Large intestine (tissue), 3 donors: ENCODE measurements at regions not wholly inside any gene's neighbourhood (a gene's known extent, or its start where the extent isn't known, plus 50 kb on each side); places are given as distances from the start of the nearest gene placed in this dataset.

ENCODE experiments used
- DNase-seq, 2 donors: peaks; one replicate each; pipeline versions ENCODE4 v3.0.0 to v3.0.0-alpha.2; 2013
- H3K27ac ChIP-seq: one replicate; pipeline ENCODE4 v1.5.1; 2013; ENCODE audit warnings: low read length
- H3K27me3 ChIP-seq: 2 replicates; pipeline ENCODE4 v1.6.1; 2013; ENCODE audit warnings: low read length; ENCODE audit not compliant: control insufficient read depth, insufficient read depth
- H3K36me3 ChIP-seq: 2 replicates; pipeline ENCODE4 v1.6.1; 2013; ENCODE audit warnings: low read length; ENCODE audit not compliant: control insufficient read depth, insufficient read depth
- H3K4me1 ChIP-seq: one replicate; pipeline ENCODE4 v1.6.1; 2013; ENCODE audit warnings: low read length; ENCODE audit not compliant: control insufficient read depth, insufficient read depth
- H3K4me3 ChIP-seq: one replicate; pipeline ENCODE4 v1.5.1; 2013; ENCODE audit warnings: low read length
- H3K9me3 ChIP-seq: one replicate; pipeline ENCODE4 v1.6.1; 2013; ENCODE audit warnings: mild to moderate bottlenecking, low read depth, low read length, moderate library complexity; ENCODE audit not compliant: control insufficient read depth
- WGBS: methylation state at CpG from one replicate; pipeline ENCODE4 v1.1.5; 2013; ENCODE audit warnings: low lambda C conversion rate; ENCODE audit not compliant: insufficient coverage; 5-methylcytosine and 5-hydroxymethylcytosine counted together

- no peaks in the 10 kb centered on the region for H3K27me3 ChIP-seq
- H3K36me3 ChIP-seq: no peaks in the 10 kb centered on the region
- H3K4me3 ChIP-seq: no peak overlapping the region
- no CpG with 5 or more reads among the region's 5 CpGs for WGBS
- no peak overlapping the region for H3K27ac ChIP-seq
- no peaks in the 10 kb centered on the region for H3K4me1 ChIP-seq
- no peaks in the 10 kb centered on the region for H3K9me3 ChIP-seq
- DNase-seq: no peak
Observed at GRCh38 chr20:22288156-22288555, 296.2 kb downstream of the FOXA2 start.

GRCh38 chr20:22285555-22285954, 298.8 kb downstream of the FOXA2 start:
- Histone ChIP-seq H3K36me3 (no peaks in the 10 kb centered on the region), H3K27me3 (no peaks in the 10 kb centered on the region), H3K27ac (no peak overlapping the region), H3K4me1 (no peaks in the 10 kb centered on the region), H3K4me3 (no peak overlapping the region), H3K9me3 (no peaks in the 10 kb centered on the region)
- no CpG with 5 or more reads among the region's 1 CpG for WGBS
- no peak for DNase-seq

DNA sequence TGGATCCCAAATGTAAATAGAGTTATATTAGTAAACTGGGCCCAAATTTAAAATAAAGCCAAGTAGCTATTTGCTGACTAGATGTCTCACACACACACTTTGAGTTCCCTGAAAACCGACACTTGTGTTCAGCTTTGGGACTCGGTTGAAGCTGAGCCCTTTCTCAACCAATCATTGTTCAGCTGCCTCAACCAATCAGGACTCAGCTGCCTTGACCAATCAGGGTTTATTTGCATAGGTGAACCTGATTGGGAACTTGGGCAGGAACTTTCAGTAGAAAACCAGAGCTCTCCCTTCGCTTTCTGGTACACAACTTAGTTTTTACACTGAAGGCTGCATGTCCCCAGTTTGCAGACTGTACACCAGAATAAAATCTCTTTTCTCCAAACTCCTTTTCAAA, 301.7 kb downstream of the FOXA2 start:
- no peaks in the 10 kb centered on the region for H3K4me1 ChIP-seq
- no CpG with 5 or more reads among the region's 3 CpGs for WGBS

GRCh38 chr20:22274330-22274729, 310.0 kb downstream of the FOXA2 start:
- no peaks in the 10 kb centered on the region for H3K9me3 ChIP-seq
- no peak overlapping the region for H3K4me3 ChIP-seq
- no peaks in the 10 kb centered on the region for H3K27me3 ChIP-seq

More for the DNA sequence above, 301.7 kb downstream of the FOXA2 start:
- no peaks in the 10 kb centered on the region for H3K36me3 ChIP-seq
- no peak overlapping the region for H3K4me3 ChIP-seq
- no peak overlapping the region for H3K27ac ChIP-seq
- H3K27me3 ChIP-seq: no peaks in the 10 kb centered on the region
- H3K9me3 ChIP-seq: no peaks in the 10 kb centered on the region
- no peak for DNase-seq

DNA sequence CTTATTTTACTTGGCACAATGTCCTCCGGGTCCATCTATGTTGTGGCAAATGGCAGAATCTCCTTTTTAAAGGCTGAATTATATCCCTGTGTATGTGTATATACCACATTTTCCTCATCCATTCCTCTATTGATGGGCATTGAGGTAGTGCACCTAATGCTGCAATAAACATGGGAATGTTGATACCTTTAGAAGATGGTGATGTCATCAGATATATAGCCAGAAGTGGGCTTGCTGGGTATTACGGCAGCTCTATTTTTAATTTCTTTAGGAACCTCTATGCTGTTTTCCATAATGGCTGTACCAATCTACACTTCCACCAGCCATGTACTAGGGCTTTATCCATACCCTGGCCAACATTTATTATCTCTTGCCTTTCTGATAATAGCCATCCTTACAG, 315.7 kb downstream of the FOXA2 start:
- H3K9me3 ChIP-seq: no peaks in the 10 kb centered on the region
- 100% methylated on average over 1 of the region's 2 CpGs for WGBS
- no peak for DNase-seq
- H3K4me1 ChIP-seq: no peaks in the 10 kb centered on the region
- no peaks in the 10 kb centered on the region for H3K36me3 ChIP-seq
- H3K27ac ChIP-seq: no peak overlapping the region
- no peaks in the 10 kb centered on the region for H3K27me3 ChIP-seq
- no peak overlapping the region for H3K4me3 ChIP-seq

More at GRCh38 chr20:22274330-22274729, 310.0 kb downstream of the FOXA2 start:
- DNase-seq: no peak
- H3K27ac ChIP-seq: no peak overlapping the region
- no peaks in the 10 kb centered on the region for H3K4me1 ChIP-seq
- no CpG with 5 or more reads among the region's 4 CpGs for WGBS
- no peaks in the 10 kb centered on the region for H3K36me3 ChIP-seq

DNA sequence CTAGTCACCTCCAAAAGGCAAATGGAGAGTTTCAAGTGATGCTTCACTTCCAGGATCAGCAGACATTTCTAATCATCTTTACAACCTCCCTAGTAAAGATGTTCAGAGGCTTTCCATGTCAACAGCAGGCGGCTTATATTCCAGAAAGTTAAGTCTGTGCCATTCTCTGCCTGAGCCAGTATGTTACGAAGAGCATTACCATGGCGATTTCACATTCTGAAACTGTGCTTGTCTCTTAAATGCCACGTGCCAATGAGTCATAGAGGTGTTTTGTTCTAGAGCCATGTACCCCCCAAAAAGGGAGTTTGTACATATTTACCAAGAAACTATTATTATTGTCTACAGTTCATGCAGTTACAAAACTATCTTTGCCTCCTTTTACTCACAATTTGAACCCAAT, 319.5 kb downstream of the FOXA2 start:
- no peak for DNase-seq
- H3K4me3 ChIP-seq: no peak overlapping the region
- WGBS: 40% methylated on average over 1 of the region's 4 CpGs
- no peaks in the 10 kb centered on the region for H3K36me3 ChIP-seq
- no peaks in the 10 kb centered on the region for H3K4me1 ChIP-seq
- no peak overlapping the region for H3K27ac ChIP-seq
- no peaks in the 10 kb centered on the region for H3K9me3 ChIP-seq
- no peaks in the 10 kb centered on the region for H3K27me3 ChIP-seq

DNA sequence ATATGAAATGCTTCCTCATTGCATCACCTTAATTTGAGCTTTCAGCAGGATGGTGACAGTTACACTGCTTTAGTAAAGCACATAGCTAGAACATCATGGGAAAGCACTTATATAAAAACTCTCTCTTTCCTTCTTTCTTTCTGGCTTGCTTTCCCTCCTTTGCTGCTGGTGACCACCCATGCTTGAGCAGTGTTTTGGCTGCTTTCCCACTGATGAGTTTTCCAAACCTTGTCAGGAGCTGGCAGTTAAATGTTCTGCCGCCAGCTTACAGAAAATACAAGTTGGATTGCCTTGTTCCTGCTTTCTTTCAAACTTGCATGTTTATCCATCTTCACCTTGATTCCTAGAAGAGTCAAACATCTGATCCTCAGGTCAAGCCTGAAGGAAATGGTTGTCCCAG, 323.9 kb downstream of the FOXA2 start:
- no peak for DNase-seq
- no peaks in the 10 kb centered on the region for H3K4me1 ChIP-seq
- no peak overlapping the region for H3K27ac ChIP-seq
- no CpG with 5 or more reads among the region's 1 CpG for WGBS
- H3K36me3 ChIP-seq: no peaks in the 10 kb centered on the region
- H3K27me3 ChIP-seq: no peaks in the 10 kb centered on the region
- H3K9me3 ChIP-seq: no peaks in the 10 kb centered on the region
- H3K4me3 ChIP-seq: no peak overlapping the region

GRCh38 chr20:22257912-22258311, 326.5 kb downstream of the FOXA2 start:
- H3K4me3 ChIP-seq: no peak overlapping the region
- 100% methylated on average over 2 of the region's 6 CpGs for WGBS
- no peaks in the 10 kb centered on the region for H3K36me3 ChIP-seq
- no peak for DNase-seq
- no peaks in the 10 kb centered on the region for H3K27me3 ChIP-seq
- H3K27ac ChIP-seq: no peak overlapping the region
- no peaks in the 10 kb centered on the region for H3K4me1 ChIP-seq
- no peaks in the 10 kb centered on the region for H3K9me3 ChIP-seq

DNA sequence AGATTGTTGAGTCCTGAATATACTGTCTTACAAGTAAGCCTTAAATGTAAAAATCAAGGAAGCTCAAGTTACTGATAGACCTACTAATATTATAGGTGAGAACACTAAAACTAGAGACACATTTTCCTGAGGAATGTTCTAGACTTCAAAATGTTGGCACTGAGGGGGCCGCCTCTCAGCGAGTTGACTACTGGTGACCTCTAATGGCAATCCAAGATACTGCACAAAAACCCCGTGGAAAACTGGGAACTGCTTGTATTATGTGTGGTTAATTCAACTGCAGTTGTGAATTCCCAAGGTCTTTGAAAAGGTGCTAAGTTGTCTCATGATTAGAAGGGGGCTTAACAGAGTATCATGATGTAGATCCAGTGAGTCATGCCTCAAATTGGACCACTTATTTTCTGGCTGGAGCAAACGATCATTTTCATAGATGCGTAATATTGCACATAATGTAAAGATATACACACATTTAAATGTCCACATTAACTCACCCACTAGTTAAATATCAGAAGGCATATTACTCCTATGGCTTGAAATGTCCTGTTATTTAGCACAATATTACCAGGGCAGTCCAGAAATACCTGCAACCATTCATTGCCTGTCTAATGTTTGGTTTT, 336.2 kb downstream of the FOXA2 start:
- Histone ChIP-seq H3K4me3 (no peak overlapping the region), H3K4me1 (no peaks in the 10 kb centered on the region), H3K9me3 (no peaks in the 10 kb centered on the region), H3K27ac (no peak overlapping the region), H3K36me3 (no peaks in the 10 kb centered on the region), H3K27me3 (no peaks in the 10 kb centered on the region)
- WGBS: 92% methylated on average over 2 of the region's 5 CpGs
- DNase-seq: no peak

DNA sequence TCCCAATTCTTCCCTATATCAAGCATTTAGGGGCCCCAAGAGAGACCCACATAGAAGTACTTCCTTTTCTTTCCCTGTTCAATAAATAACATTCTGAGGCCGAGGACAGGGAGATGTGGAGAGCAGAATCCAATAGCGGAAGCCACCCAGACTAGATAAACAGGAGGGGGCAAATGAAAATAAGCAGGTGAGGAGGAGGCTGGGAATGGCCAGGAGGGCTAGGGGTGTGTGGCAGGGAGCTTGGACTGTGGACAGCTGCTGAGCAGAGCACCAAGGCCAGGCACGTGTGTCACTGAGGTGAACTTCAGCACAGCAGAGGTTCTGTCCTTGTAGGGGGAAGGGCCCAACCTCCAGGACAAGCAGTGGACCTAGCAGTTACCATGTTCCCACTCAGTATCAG, 339.2 kb downstream of the FOXA2 start:
- H3K27ac ChIP-seq: no peak overlapping the region
- WGBS: no CpG with 5 or more reads among the region's 3 CpGs
- H3K4me3 ChIP-seq: no peak overlapping the region
- DNase-seq: no peak
- no peaks in the 10 kb centered on the region for H3K27me3 ChIP-seq
- no peaks in the 10 kb centered on the region for H3K4me1 ChIP-seq
- no peaks in the 10 kb centered on the region for H3K9me3 ChIP-seq
- no peaks in the 10 kb centered on the region for H3K36me3 ChIP-seq

- H3K4me3 ChIP-seq: no peak overlapping the region
- H3K36me3 ChIP-seq: no peaks in the 10 kb centered on the region
- H3K9me3 ChIP-seq: no peaks in the 10 kb centered on the region
- WGBS: 100% methylated on average over 1 of the region's 5 CpGs
- H3K27ac ChIP-seq: no peak overlapping the region
- no peaks in the 10 kb centered on the region for H3K4me1 ChIP-seq
- H3K27me3 ChIP-seq: no peaks in the 10 kb centered on the region
- DNase-seq: no peak
Observed at GRCh38 chr20:22243067-22243466, 341.3 kb downstream of the FOXA2 start.
